ENCODE measurements at regions not wholly inside any gene's neighbourhood (a gene's known extent, or its start where the extent isn't known, plus 50 kb on each side); places are given as distances from the start of the nearest gene placed in this dataset.

GRCh38 chr1:114218361-114219171, 64.9 kb upstream of the SYT6 start:
- TF ChIP-seq EZH2 (IDR thresholded peaks at IDR 0.05; ENCODE audit: borderline replicate concordance, insufficient read depth, low read length, poor library complexity, severe bottlenecking) (no peak), POLR2AphosphoS5 (IDR thresholded peaks at IDR 0.05) (no peak), TAF1 (IDR thresholded peaks at IDR 0.05; ENCODE audit: low read depth) (no peak), SMC3 (conservative IDR thresholded peaks at IDR 0.05; ENCODE audit: poor library complexity) (no peak), RAD21 (conservative IDR thresholded peaks at IDR 0.05) (no peak), EP300 (conservative IDR thresholded peaks at IDR 0.05; ENCODE audit: poor library complexity, severe bottlenecking) (no peak), MXI1 (conservative IDR thresholded peaks at IDR 0.05; ENCODE audit: poor library complexity, severe bottlenecking) (no peak), REST (IDR thresholded peaks at IDR 0.05; ENCODE audit: borderline replicate concordance) (no peak)
- TF ChIP-seq, protein P1, sequence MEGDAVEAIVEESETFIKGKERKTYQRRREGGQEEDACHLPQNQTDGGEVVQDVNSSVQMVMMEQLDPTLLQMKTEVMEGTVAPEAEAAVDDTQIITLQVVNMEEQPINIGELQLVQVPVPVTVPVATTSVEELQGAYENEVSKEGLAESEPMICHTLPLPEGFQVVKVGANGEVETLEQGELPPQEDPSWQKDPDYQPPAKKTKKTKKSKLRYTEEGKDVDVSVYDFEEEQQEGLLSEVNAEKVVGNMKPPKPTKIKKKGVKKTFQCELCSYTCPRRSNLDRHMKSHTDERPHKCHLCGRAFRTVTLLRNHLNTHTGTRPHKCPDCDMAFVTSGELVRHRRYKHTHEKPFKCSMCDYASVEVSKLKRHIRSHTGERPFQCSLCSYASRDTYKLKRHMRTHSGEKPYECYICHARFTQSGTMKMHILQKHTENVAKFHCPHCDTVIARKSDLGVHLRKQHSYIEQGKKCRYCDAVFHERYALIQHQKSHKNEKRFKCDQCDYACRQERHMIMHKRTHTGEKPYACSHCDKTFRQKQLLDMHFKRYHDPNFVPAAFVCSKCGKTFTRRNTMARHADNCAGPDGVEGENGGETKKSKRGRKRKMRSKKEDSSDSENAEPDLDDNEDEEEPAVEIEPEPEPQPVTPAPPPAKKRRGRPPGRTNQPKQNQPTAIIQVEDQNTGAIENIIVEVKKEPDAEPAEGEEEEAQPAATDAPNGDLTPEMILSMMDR (IDR thresholded peaks at IDR 0.05; ENCODE audit: poor library complexity, severe bottlenecking): no peak
